DOHH2 (cell line): ENCODE measurements at regions not wholly inside any gene's neighbourhood (a gene's known extent, or its start where the extent isn't known, plus 50 kb on each side); places are given as distances from the start of the nearest gene placed in this dataset.

Experiments
- CTCF ChIP-seq: fragments of 200-600 bp; sonication (generic); IDR thresholded peaks from one replicate; pipeline ENCODE4 v1.5.1; 2014; ENCODE audit warnings: antibody characterized with exemption, mild to moderate bottlenecking, low read depth, low read length; ENCODE audit not compliant: poor library complexity, severe bottlenecking
- EZH2phosphoT487 ChIP-seq: fragments of 200-600 bp; sonication (generic); IDR thresholded peaks from 2 replicates; pipeline ENCODE4 v1.6.1; 2017; ENCODE audit warnings: borderline replicate concordance, mild to moderate bottlenecking, antibody characterized with exemption, low read length, moderate library complexity, mixed read lengths

- TF ChIP-seq CTCF (no peak), EZH2phosphoT487 (no peak)
Observed at GRCh38 chr2:125397535-125398251, 1258.3 kb upstream of the GYPC start.
